ENCODE measurements at regions not wholly inside any gene's neighbourhood (a gene's known extent, or its start where the extent isn't known, plus 50 kb on each side); places are given as distances from the start of the nearest gene placed in this dataset.

DNA sequence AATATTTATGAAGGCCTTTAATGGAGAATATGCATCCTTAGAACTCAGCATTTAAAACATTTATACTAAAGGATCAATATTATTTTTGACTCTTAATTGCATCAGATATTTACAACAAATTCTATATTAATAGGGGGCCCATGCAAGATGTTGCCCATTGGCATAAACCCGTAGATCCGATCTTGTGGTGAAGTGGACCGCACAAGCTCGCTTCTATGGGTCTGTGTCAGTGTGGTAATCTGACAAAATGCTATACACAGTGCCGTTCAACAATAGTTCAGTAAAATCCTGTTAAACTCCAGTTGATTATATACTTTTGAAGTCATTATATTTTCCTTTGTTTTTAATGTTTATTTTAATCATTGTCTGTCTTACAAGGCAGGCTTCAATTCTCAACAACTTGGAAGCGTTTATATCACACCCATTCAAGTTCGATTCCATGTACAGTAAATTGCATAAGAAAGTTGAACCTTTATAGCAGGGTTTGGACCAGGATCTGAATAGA, 809.2 kb downstream of the USP25 start:
- DNase-seq (ENCODE audit: low spot score): no peak

DNA sequence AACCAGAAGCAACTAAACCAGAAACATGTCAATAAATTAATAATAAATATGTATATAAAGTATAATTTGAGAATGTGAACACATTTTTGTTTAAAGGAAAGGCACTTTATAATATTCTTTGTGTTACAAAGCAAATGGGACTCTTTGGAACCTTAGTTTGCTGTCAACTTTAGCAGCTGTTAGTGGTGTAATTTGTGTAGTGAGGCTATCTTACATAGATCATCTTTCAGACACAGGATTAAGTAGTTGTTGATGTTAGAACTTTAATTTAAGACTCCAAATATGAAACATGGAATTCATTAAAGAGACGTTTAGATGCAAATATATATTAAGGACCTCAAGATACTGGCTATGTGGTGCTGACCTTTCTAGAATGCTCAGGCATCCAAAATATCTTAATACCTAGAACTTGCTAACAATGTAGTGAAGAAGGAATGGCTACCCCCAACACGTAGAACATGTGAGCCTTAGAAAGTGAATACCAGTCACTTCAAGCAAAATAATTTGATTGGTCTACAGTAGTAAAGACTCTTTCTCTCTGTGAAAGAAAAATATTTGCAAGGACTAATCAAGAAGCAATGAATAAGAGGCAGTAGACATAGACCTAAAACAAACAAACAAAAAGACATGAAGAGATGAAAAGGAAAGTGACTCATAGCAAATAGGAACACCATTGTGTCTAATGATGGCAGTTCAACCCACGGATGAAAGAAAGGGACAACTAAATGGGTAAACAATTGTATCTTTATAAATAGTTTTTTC, 811.4 kb downstream of the USP25 start:
- DNase-seq (ENCODE audit: low spot score): no peak

DNA sequence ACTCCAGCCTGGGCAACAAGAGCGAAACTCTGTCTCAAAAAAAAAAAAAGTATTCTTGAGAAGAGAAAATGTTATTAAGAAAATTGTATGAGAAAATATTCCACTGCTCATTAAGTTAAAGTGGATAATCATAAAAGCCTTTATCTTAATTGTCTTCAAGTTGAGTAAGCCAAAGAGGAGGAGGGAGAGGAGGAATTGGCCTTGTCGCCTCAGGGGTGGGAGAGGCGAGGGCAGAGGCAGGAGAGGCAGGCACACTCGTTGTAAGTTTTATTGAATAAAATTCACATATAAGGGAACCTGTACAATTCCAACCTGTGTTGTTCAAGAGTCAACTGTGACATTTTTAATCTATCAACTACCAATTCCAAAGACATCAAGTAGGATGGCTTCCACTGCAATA, 820.3 kb downstream of the USP25 start:
- DNase-seq (ENCODE audit: low spot score): no peak

DNA sequence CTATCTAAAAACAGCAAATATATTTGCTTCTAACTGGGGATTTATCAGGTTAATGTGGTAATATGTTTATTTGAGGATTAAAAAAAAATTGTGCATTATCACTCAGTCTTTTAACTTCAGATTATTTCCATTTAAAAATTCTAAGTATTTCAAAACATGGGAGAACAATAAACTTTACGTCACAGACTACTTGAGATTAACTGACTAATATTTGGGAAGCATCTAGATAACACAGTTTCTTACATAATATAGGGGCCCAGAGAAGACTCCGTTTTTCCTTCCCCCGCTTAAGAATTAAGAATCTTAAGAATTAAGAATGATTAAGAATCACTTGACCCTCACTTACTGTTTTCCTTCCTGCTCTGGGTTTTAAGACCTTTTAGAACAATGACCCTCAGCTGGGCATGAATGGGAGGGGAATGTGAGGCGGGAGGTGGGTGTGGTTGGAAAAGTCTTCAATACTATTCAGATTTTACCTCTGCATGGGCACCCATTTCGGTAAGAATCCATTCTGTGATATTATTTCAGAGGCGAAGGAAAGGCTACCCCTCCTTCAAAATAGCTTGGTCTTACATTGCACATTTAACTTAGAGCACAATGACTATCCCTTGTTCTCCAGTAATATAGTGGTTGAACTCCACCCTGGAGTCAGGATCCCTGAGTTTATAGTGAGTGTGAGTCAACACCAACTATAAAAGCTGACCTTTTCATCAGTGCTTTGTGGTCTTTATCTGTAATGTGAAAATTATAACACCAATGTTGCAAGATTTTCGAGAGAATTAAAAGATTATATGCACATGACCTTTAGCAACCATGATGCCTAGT, 821.3 kb downstream of the USP25 start:
- DNase-seq (ENCODE audit: low spot score): no peak

DNA sequence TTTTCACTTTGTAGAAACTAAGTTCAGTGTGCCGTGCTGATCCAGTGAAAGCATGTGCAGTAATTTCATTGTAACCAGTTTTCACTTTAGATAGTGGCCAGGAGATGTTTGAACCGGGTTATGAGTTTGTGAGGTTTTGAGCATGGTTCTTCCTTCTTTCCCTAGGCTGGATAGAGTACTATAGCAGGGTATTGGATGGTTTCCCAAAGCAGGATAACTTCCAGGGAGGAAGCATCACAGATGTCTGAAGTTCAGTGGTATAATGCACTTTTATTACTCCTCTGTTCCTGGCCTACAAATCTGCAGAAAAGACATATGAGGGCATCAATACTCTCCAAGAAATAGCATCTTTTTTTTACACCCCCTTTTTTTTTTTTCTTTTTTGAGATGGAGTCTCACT, 823.1 kb downstream of the USP25 start:
- no peak for DNase-seq (ENCODE audit: low spot score)

DNA sequence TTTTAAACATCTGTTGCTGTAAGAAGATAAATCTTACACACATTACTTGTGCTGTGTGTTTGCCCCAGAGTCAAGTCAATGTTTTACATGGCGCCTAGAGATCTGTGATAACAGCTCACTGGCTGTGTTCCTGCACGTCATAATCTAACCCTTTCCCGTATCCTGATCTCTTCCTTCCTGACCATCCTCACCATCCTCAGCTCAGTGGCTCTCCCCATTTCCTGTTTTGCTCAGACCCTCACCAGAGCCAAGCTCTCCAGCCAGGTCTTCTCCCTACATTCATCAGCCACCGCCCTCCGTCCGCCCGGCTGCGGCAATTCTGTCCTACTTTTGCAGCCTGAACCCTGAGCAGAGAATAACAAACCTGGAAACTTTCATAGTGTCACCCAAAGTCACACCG, 824.7 kb downstream of the USP25 start:
- DNase-seq (ENCODE audit: low spot score): no peak

DNA sequence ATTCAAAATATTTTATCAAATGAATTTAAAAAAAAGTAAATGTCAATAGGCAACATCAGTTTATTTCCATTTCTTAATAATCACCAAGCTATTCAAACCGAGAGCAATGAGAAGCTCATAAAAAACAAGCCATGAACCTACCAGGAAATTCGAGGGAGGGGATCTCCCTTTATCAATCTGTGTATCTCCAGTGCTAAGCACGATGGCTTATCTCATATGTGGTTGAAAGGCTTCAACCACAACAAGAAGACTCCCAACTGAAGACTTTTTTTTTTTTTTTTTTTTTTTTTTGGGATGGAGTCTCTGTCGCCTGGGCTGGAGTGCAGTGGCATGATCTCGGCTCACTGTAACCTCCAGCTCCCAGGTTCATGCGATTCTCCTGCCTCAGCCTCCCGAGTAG, 833.3 kb downstream of the USP25 start:
- no peak for DNase-seq (ENCODE audit: low spot score)

DNA sequence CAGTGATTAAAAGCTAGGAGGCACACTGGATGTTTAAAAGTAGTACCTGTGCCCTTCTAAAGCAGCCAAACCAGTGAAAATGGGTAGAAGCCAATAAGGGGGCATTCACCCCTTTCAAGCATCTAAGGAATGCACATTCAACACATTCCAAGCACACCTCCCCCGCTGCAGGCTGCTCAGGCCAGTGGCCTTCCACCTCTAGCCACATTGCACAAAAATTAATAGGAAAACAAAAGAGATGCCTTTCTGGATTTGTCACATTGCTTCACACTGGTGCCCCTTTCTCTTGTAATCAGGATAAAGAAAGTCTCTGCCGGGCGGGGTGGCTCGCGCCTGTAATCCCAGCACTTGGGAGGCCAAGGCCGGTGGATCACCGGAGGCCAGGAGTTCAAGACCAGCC, 834.0 kb downstream of the USP25 start:
- DNase-seq (ENCODE audit: low spot score): no peak

DNA sequence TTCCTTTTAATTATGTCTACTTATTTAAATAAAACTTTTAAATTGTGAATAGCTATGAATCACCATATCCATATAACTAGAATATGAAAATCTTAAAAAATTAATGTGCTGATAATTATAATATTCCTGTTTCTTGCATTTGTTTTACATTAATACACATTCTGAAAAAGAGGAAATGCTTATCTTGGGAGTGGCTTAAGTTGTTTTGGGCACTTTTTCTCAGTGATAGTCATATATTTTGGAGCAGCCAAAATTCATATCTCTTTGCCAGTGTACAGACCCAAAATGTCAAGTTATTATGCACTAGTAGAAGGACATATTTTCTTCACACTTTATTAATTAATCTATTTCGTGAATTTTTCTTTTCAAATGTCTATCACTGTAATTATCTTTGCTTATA, 838.5 kb downstream of the USP25 start:
- no peak for DNase-seq (ENCODE audit: low spot score)

DNA sequence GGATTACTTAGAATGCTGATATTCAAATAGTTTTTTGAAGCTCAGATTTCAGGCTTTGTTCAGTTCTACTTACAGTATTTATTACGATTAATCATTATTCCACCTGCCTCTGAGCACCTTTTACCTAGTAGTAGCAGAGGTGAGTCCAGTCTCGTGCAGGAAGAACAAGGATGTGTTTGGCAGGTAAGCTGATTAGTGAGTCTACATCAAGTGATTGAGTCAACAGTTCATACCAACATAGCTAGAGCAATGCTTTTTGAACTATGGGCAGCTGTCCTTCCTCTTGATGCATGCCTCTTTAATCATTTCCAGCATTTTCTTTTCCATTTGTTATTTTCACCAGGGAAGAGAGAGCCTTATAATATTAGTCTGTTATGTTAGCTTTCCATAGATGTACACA, 838.9 kb downstream of the USP25 start:
- DNase-seq (ENCODE audit: low spot score): no peak

DNA sequence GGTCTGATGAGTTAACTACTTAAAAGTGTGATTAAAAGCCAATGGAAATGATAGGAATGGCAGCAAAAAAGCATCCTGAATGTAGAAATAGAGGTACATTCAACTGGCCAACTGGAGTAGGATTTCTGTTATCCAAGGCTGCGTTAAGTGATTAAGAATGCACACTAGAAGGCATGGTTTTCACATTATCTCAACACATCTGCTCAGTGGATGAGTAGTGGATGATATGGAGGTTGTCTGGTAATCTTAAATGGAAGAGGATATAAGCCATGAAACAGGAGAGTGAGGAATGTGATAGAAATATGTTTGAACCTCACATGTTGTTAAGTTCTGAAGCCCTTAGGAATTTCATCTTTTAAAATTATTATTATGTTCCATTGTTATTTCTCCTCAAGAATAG, 839.9 kb downstream of the USP25 start:
- no peak for DNase-seq (ENCODE audit: low spot score)

DNA sequence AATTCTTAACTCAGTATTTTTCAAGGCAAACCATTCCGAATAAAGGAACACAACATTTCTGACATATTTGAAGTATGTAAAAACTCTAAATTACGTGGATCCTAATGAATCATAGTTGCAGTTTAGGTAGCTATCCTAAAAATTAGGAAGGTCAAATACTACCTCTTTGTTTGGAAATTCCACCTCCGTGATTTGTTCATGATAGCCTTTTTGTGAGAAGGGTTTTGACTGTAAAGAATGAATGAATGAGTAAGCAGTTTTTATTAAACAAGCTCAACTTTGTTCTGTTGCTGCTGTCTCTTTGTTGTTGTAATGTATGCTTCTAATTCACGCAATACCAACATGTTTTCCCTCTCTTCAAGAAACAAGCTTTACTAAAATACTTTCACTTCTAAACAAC, 840.4 kb downstream of the USP25 start:
- DNase-seq (ENCODE audit: low spot score): no peak

DNA sequence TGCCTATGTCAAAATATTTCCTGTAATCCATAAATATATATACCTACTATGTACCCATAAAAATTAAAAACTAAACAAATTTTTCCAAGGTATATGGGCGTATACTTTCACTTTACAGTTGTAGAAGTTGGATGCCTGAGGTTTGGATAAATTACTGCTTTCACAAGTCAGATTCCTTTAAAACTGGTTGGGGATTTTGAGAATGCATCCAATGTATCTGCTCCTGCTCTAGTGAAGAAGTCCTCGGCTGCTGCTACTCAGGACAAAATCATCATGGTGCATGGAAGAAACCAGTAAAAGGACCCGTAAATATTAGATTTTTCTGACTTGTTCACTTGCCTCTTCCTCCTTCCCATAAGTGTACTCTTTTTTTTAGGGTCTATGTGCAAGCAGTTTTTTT, 841.1 kb downstream of the USP25 start:
- DNase-seq (ENCODE audit: low spot score): no peak

DNA sequence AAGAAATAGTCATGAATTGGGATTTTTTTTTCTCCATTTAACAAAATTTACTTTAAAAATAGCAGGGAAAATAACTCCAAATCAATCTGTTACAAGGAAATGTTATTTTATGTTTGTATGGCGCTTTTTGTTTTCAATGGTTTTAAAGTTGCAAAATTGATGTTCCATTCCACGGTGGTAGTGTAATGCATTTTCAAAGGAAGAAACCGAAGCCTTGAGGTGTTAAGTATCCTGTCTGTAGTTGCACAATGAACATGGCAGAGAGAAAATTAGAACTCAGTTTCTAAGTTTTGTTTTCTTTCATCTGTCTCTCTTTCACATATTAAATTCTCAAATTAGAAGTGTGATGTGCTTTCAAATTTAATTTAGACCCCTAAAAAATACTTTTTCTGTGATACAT, 841.8 kb downstream of the USP25 start:
- DNase-seq (ENCODE audit: low spot score): no peak

DNA sequence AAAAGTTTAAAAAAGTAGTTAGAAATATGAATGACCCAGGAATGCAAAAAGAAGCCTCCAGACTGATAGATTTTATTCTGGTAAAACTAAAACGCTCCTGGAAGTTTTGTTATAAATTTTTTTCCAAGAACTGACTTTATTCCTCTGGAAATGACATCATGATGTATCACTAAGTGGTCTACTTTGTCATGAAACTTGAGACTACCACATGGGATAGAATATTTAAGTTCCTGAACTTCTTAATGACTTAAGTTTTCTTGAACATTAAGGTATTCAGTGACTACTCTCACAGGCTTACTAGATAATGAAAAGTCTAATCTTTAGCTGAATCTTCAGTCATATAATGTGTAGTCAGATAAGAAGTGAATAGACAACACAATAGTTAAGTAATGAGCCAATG, 842.2 kb downstream of the USP25 start:
- no peak for DNase-seq (ENCODE audit: low spot score)

DNA sequence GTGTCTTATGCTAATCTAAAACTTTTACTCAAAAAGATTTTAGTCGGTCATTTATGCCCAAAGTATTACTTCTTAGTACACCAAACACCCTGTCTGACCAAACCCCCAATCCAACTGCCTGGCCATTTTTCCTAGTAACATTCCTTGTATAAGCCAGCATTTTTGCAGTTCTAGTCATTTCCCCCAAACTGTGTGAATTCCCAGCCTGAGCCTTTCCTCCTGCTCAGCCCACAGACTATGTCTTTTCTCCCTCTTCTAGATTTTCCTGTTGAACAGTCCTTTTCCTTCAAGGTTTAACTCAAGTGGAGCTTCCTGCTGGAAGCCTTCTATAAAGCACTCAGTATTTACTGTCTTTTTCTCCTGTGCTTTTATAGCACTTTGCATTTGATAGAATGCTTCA, 843.8 kb downstream of the USP25 start:
- DNase-seq (ENCODE audit: low spot score): no peak

DNA sequence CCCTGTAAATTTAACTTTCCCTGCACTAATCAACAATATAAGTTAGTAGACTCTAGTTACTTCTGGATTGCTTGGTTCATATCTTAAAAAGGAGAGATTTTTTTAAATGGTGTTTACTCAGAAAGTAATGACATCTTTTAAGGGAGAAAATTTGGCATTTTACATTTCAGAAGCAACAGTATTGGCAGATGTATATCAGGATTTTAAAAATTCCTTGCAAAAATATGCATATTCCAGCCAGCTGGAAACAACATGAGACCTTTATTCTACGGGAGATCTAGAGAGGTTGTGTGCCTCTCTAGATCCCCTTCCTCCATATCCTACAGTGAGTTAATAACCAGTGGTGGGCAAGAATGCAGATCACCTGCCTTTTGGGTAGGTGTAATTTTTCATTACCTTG, 848.2 kb downstream of the USP25 start:
- no peak for DNase-seq (ENCODE audit: low spot score)

DNA sequence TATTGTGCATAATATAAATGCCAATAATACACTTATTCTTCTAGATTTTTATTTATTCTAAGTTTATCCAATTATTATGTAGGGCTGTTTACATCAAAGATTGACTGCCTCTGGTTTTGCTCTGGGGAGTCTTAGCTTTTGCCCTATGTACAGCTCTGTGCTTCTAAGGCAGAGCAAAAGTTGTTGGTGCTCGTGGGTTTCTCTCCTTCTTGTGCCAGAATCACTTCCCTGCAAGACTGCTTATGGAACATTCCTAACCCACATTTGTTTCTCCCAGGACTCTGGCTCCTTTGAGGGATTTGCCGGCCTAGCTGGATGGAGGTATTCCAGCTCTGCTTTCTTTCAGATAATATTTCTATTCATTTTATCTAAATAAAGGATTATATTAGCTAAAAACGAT, 849.1 kb downstream of the USP25 start:
- DNase-seq (ENCODE audit: low spot score): no peak

DNA sequence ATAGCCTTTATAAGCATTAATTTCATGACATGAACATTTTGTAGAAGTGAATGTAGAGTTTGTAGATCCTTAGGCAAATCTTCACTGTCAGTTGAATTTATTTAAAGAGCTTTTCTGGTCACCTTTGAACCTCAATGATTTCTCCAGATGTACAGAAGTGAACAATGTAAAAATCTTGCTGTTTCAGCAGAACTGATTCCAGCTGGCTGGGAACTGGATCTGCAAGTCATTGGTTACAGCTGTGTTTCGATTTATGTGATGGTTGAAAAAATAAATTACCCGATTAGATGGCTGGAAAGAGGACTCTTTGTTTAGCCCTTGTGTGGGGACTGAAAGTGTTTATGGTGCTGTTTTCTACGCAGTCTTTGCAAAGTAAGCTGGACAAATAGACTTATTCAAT, 849.8 kb downstream of the USP25 start:
- DNase-seq (ENCODE audit: low spot score): no peak

DNA sequence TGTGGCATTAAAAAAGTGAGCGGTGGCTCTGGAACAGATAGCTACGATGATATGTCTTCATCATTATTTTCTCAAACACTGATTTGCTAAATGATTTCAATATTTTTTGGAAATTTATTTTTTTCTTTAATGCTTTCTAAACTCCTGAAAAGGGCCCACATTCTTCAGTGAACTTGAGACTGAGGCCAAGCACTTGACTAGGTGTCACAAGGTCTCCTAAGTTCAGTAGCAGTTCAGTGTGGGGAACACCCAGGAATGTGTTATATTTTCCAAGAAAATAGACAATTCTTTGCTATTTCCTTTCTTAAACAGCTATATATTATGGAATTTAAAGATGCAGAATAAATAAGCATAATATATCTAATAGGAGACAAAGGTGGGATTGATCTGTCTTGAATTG, 850.9 kb downstream of the USP25 start:
- DNase-seq (ENCODE audit: low spot score): no peak

DNA sequence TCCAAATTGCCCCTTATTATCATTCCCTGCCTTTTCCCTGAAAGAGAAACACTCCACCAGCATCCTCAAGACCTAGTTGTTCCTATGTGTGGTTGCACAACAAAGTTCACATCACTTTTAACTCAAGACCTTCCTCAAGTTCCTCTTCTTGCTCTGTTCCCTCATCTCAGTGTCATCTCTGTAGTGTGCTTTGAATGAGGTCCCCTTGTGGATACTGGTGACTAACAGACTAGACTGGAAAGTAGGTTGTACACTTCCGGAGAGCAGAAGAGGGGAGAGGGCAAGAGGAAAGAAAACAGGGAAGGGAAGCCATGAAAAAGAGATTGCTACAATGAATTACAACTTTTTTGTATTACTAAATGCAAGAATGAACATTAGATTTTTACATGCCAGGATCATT, 853.8 kb downstream of the USP25 start:
- DNase-seq (ENCODE audit: low spot score): no peak

DNA sequence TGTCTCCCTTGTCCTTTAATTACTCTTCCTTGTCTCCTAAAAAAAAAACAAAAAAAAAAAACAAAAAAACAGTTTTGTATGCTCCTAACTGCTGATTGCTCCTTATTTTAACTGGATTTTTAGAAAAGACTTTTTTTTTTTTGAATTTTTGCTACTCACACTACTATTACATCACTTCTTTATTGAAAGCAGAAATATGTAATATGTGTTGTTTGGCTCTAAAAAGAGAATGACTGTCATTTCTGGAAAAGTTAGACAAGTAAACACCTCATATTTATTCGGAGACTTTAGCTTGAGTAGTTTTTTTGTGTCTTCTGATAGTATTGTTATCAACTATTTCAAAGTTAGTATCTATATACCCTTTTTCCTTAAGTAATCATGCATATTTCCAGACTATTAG, 855.0 kb downstream of the USP25 start:
- DNase-seq (ENCODE audit: low spot score): no peak

DNA sequence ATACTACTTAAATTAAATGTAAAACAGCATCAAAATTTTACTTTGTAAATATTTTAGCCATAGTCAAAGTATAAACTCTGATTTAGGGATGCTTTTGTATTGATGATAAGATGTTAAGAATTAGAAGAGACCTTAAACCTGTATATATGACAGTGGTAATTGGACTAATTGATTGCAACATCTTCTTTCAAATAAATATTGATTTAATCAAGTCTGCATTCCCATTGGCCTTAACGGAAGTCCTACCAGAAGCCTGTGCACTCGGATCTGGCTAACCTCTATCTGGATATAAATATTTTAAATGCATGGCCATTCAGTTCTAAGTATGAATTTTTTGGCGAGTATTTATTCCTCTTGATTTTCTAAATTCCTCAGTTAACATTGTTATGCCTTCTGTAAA, 856.1 kb downstream of the USP25 start:
- no peak for DNase-seq (ENCODE audit: low spot score)

DNA sequence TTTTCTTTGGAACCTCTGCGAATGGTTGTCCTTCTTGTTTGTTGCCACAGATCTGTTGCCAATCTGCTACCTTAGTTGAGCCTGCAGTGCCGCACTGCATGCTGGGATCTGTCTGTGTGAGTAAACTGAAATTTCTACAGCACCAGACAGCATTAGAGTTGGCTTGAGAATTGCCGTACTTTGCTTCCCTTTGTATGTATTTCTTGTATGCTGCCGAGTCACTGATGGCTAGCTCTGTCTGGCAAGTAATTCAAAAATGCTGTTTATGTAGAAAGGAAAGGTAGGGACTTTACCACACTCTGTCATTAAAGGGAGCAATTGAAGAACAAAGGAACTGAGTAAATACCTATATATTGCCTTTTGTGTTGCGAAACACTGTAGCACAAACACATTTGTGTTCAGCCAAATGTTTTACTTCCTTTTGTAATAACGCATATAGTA, 857.4 kb downstream of the USP25 start:
- no peak for DNase-seq (ENCODE audit: low spot score)
